GM23338 (cell line): ENCODE measurements at regions not wholly inside any gene's neighbourhood (a gene's known extent, or its start where the extent isn't known, plus 50 kb on each side); places are given as distances from the start of the nearest gene placed in this dataset.

Source experiments
- ATAC-seq: fragments of 200-7000 bp; cut with Tn5 transposase; 3 replicates; pipeline ENCODE4 v1.9.1; 2020
- DNase-seq: peaks from one replicate; pipeline ENCODE4 v3.0.0-alpha.2; 2015; ENCODE audit warnings: low spot score
- H2AFZ ChIP-seq: fragments of 200-600 bp; sonication (generic); 2 replicates; pipeline ENCODE4 v1.8.0; 2016; ENCODE audit warnings: antibody characterized with exemption, mild to moderate bottlenecking, moderate library complexity
- H3F3A ChIP-seq: fragments of 200-600 bp; sonication (generic); replicated peaks from 2 replicates; pipeline ENCODE4 v1.8.0; 2017; ENCODE audit warnings: antibody characterized with exemption, mixed run types, low read depth
- H3K27ac ChIP-seq: fragments of 200-600 bp; sonication (generic); 2 replicates; pipeline ENCODE4 v1.6.1; 2016; ENCODE audit warnings: low read depth
- H3K27me3 ChIP-seq: fragments of 200-600 bp; sonication (generic); 2 replicates; pipeline ENCODE4 v1.8.0; 2016; ENCODE audit warnings: mild to moderate bottlenecking, mixed run types, moderate library complexity; ENCODE audit not compliant: insufficient read depth
- H3K36me3 ChIP-seq: fragments of 200-600 bp; sonication (generic); 2 replicates; pipeline ENCODE4 v1.8.0; 2016; ENCODE audit warnings: mild to moderate bottlenecking; ENCODE audit not compliant: insufficient read depth
- H3K4me1 ChIP-seq: fragments of 200-600 bp; sonication (generic); 2 replicates; pipeline ENCODE4 v1.8.0; 2016; ENCODE audit warnings: mild to moderate bottlenecking, moderate library complexity; ENCODE audit not compliant: insufficient read depth
- H3K4me2 ChIP-seq: fragments of 200-600 bp; sonication (generic); 2 replicates; pipeline ENCODE4 v1.7.1; 2017; ENCODE audit warnings: mixed run types
- H3K4me3 ChIP-seq: fragments of 200-600 bp; sonication (generic); 2 replicates; pipeline ENCODE4 v1.6.1; 2016; ENCODE audit warnings: mixed run types
- H3K79me2 ChIP-seq: fragments of 200-600 bp; sonication (generic); replicated peaks from 2 replicates; pipeline ENCODE4 v1.8.0; 2017; ENCODE audit warnings: mild to moderate bottlenecking; ENCODE audit not compliant: insufficient read depth
- H3K9me2 ChIP-seq: fragments of 200-600 bp; sonication (generic); 2 replicates; pipeline ENCODE4 v1.8.0; 2017; ENCODE audit not compliant: insufficient read depth
- H4K20me1 ChIP-seq: fragments of 200-600 bp; sonication (generic); replicated peaks from 2 replicates; pipeline ENCODE4 v1.8.0; 2017; ENCODE audit warnings: mild to moderate bottlenecking; ENCODE audit not compliant: insufficient read depth
- H3K27ac Mint-ChIP-seq: 2 replicates; pipeline ENCODE4 v1.8.0; 2020; ENCODE audit warnings: inconsistent platforms, mild to moderate bottlenecking, moderate library complexity, mixed read lengths
- H3K27me3 Mint-ChIP-seq: 3 replicates; pipeline ENCODE4 v1.8.0; 2022; ENCODE audit warnings: low read depth, mild to moderate bottlenecking, moderate library complexity, mixed read lengths, inconsistent platforms; ENCODE audit not compliant: insufficient read depth, poor library complexity
- H3K36me3 Mint-ChIP-seq: 3 replicates; pipeline ENCODE4 v1.8.0; 2021; ENCODE audit warnings: low read depth, mild to moderate bottlenecking, inconsistent platforms, moderate library complexity, mixed read lengths
- H3K4me1 Mint-ChIP-seq: 3 replicates; pipeline ENCODE4 v1.8.0; 2020; ENCODE audit warnings: mild to moderate bottlenecking, inconsistent platforms, mixed read lengths
- H3K4me3 Mint-ChIP-seq: 3 replicates; pipeline ENCODE4 v1.8.0; 2021; ENCODE audit warnings: moderate library complexity, mild to moderate bottlenecking, inconsistent platforms, mixed read lengths
- H3K9me3 Mint-ChIP-seq: 3 replicates; pipeline ENCODE4 v1.8.0; 2020; ENCODE audit warnings: moderate library complexity, mild to moderate bottlenecking, inconsistent platforms, mixed read lengths
- CREB1 ChIP-seq: fragments of 250-450 bp; sonication (Bioruptor Pico); IDR thresholded peaks from 2 replicates; pipeline ENCODE4 v1.5.0; 2020; ENCODE audit warnings: low read depth, mild to moderate bottlenecking, moderate library complexity
- NANOG ChIP-seq: IDR thresholded peaks from 2 replicates; pipeline ENCODE4 v1.6.1; 2016; ENCODE audit warnings: antibody characterized with exemption, borderline replicate concordance
- POLR2AphosphoS5 ChIP-seq: IDR thresholded peaks from 2 replicates; pipeline ENCODE4 v1.6.1; 2016; ENCODE audit warnings: antibody characterized with exemption, low read depth
- ZNF114 ChIP-seq: fragments of 250-450 bp; sonication (Bioruptor Pico); IDR thresholded peaks from 2 replicates; pipeline ENCODE4 v1.5.0; 2020; ENCODE audit warnings: mild to moderate bottlenecking, moderate library complexity
- ZNF331 ChIP-seq: fragments of 250-450 bp; sonication (Bioruptor Pico); IDR thresholded peaks from 2 replicates; pipeline ENCODE4 v1.5.0; 2020; ENCODE audit warnings: low read depth, mild to moderate bottlenecking, moderate library complexity
- TF ChIP-seq, protein P1 (sequence below): fragments of 250-450 bp; sonication (Bioruptor Pico); IDR thresholded peaks from 2 replicates; pipeline ENCODE4 v1.5.0; 2020; ENCODE audit warnings: mild to moderate bottlenecking, moderate library complexity
- TF ChIP-seq, protein P2 (sequence below): IDR thresholded peaks from 2 replicates; pipeline ENCODE4 v1.6.1; 2016; ENCODE audit warnings: antibody characterized with exemption

DNA sequence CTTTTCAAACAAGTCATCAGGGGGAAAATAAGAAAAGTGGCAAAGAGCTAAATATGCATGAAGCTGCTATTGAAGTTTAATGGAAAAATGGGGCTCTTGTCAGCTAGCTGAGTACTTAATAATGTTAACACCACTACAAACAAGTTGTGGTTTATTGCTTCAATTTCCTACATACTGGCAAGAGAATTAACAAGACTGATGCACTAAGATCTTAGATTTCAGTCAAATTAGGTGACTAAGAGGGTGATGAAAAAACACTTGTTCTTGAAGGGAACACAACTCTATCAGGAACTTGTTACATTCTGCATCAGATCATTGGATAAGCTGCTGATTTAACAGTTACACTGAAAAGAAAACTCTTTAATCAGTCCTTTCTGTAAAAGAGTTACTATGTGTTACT, 234.6 kb upstream of the AFF2 start:
- Histone ChIP-seq H3K4me3 (no peak overlapping the region), H2AFZ (no peak overlapping the region), H3K27ac (no peak overlapping the region), H3K4me1 (no peaks in the 10 kb centered on the region), H3K9me2 (no peaks in the 10 kb centered on the region), H3K79me2 (no peaks in the 10 kb centered on the region), H3K36me3 (no peaks in the 10 kb centered on the region), H3K4me2 (no peak overlapping the region), H3F3A (no peaks in the 10 kb centered on the region), H4K20me1 (no peaks in the 10 kb centered on the region), H3K27me3 (no peaks in the 10 kb centered on the region)
- no peak for DNase-seq
- peaks cover 4% of the 10 kb centered on the region for H3K27me3 Mint-ChIP-seq
- H3K4me1 Mint-ChIP-seq, result no peaks in the 10 kb centered on the region
- H3K4me3 Mint-ChIP-seq, result no peak overlapping the region
- no peaks in the 10 kb centered on the region for H3K36me3 Mint-ChIP-seq
- H3K9me3 Mint-ChIP-seq, result no peaks in the 10 kb centered on the region; the same call in 2 of the 3 replicates
- TF ChIP-seq, protein P1, sequence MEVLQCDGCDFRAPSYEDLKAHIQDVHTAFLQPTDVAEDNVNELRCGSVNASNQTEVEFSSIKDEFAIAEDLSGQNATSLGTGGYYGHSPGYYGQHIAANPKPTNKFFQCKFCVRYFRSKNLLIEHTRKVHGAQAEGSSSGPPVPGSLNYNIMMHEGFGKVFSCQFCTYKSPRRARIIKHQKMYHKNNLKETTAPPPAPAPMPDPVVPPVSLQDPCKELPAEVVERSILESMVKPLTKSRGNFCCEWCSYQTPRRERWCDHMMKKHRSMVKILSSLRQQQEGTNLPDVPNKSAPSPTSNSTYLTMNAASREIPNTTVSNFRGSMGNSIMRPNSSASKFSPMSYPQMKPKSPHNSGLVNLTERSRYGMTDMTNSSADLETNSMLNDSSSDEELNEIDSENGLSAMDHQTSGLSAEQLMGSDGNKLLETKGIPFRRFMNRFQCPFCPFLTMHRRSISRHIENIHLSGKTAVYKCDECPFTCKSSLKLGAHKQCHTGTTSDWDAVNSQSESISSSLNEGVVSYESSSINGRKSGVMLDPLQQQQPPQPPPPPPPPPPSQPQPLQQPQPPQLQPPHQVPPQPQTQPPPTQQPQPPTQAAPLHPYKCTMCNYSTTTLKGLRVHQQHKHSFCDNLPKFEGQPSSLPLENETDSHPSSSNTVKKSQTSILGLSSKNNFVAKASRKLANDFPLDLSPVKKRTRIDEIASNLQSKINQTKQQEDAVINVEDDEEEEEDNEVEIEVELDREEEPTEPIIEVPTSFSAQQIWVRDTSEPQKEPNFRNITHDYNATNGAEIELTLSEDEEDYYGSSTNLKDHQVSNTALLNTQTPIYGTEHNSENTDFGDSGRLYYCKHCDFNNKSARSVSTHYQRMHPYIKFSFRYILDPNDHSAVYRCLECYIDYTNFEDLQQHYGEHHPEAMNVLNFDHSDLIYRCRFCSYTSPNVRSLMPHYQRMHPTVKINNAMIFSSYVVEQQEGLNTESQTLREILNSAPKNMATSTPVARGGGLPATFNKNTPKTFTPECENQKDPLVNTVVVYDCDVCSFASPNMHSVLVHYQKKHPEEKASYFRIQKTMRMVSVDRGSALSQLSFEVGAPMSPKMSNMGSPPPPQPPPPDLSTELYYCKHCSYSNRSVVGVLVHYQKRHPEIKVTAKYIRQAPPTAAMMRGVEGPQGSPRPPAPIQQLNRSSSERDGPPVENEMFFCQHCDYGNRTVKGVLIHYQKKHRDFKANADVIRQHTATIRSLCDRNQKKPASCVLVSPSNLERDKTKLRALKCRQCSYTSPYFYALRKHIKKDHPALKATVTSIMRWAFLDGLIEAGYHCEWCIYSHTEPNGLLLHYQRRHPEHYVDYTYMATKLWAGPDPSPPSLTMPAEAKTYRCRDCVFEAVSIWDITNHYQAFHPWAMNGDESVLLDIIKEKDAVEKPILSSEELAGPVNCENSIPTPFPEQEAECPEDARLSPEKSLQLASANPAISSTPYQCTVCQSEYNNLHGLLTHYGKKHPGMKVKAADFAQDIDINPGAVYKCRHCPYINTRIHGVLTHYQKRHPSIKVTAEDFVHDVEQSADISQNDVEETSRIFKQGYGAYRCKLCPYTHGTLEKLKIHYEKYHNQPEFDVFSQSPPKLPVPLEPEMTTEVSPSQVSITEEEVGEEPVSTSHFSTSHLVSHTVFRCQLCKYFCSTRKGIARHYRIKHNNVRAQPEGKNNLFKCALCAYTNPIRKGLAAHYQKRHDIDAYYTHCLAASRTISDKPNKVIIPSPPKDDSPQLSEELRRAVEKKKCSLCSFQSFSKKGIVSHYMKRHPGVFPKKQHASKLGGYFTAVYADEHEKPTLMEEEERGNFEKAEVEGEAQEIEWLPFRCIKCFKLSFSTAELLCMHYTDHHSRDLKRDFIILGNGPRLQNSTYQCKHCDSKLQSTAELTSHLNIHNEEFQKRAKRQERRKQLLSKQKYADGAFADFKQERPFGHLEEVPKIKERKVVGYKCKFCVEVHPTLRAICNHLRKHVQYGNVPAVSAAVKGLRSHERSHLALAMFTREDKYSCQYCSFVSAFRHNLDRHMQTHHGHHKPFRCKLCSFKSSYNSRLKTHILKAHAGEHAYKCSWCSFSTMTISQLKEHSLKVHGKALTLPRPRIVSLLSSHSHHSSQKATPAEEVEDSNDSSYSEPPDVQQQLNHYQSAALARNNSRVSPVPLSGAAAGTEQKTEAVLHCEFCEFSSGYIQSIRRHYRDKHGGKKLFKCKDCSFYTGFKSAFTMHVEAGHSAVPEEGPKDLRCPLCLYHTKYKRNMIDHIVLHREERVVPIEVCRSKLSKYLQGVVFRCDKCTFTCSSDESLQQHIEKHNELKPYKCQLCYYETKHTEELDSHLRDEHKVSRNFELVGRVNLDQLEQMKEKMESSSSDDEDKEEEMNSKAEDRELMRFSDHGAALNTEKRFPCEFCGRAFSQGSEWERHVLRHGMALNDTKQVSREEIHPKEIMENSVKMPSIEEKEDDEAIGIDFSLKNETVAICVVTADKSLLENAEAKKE (CRISPR knock-in tag), result no peak
- TF ChIP-seq ZNF114 (CRISPR knock-in tag), result no peak
- TF ChIP-seq, protein P2, sequence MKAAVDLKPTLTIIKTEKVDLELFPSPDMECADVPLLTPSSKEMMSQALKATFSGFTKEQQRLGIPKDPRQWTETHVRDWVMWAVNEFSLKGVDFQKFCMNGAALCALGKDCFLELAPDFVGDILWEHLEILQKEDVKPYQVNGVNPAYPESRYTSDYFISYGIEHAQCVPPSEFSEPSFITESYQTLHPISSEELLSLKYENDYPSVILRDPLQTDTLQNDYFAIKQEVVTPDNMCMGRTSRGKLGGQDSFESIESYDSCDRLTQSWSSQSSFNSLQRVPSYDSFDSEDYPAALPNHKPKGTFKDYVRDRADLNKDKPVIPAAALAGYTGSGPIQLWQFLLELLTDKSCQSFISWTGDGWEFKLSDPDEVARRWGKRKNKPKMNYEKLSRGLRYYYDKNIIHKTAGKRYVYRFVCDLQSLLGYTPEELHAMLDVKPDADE, result no peak
- TF ChIP-seq ZNF331 (CRISPR knock-in tag), result no peak
- no peak for ATAC-seq
- H3K27ac Mint-ChIP-seq, result no peak overlapping the region

DNA sequence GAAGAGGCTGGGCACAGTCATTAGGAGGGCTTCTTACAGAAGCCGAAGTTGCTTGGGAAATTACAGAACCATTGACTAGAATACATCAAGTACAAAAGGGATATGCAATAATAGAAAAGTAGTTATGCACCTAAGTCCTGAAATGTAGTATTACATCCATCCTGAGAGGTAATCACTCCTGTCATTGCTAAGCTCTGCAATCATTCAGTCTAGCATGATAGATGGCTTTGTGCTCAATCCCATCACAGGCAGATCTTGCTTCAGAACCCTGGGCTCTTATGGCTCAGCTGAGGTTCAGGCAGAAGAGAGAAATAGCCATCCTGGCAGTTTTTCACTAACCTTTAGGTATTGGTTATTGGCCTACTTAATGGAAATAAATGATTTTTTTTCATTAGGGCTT, 231.7 kb upstream of the AFF2 start:
- ATAC-seq, result no peak
- H3K79me2 ChIP-seq, result no peaks in the 10 kb centered on the region
- no peak for TF ChIP-seq CREB1 (CRISPR knock-in tag)
- no peak for TF ChIP-seq NANOG
- TF ChIP-seq ZNF114 (CRISPR knock-in tag), result no peak
- no peak for TF ChIP-seq POLR2AphosphoS5

More for the DNA sequence above, 231.7 kb upstream of the AFF2 start:
- Histone ChIP-seq H3K27ac (no peak overlapping the region), H3K9me2 (no peaks in the 10 kb centered on the region), H3K4me2 (no peak overlapping the region), H4K20me1 (no peaks in the 10 kb centered on the region), H2AFZ (no peak overlapping the region), H3K36me3 (no peaks in the 10 kb centered on the region), H3F3A (no peaks in the 10 kb centered on the region), H3K27me3 (no peaks in the 10 kb centered on the region), H3K4me3 (no peak overlapping the region), H3K4me1 (no peaks in the 10 kb centered on the region)
- Mint-ChIP-seq H3K36me3 (no peaks in the 10 kb centered on the region), H3K27ac (no peak overlapping the region), H3K4me1 (no peaks in the 10 kb centered on the region), H3K4me3 (no peak overlapping the region), H3K9me3 (no peaks in the 10 kb centered on the region), H3K27me3 (peaks cover 2% of the 10 kb centered on the region)
- DNase-seq, result no peak
